Tibial artery (tissue), 4 donors: ENCODE measurements at regions not wholly inside any gene's neighbourhood (a gene's known extent, or its start where the extent isn't known, plus 50 kb on each side); places are given as distances from the start of the nearest gene placed in this dataset.
"Not testable (repeated sequence)": the region's sequence is repeated elsewhere in the genome, so short reads cannot be mapped to it uniquely, and the experiment has no call there.

Experiments used
- DNase-seq, 2 donors: peaks; one replicate each; pipeline ENCODE4 v3.0.0-alpha.2; 2019
- H3K27ac ChIP-seq, 2 donors: fragments of 200-600 bp; sonication (generic) in 1 of 2; 1 replicate in 1 of 2; 2 replicates in 1 of 2; pipeline ENCODE4 v1.5.1; 2018 to 2019; ENCODE audit warnings: mild to moderate bottlenecking in 1 of 2
- H3K27me3 ChIP-seq, 2 donors: fragments of 200-600 bp; sonication (generic) in 1 of 2; one replicate each; pipeline versions ENCODE4 v1.5.1 to v1.6.0; 2016 to 2019
- H3K36me3 ChIP-seq, 3 donors: fragments of 200-600 bp; sonication (generic) in 2 of 3; one replicate each; pipeline ENCODE4 v1.5.1; 2016 to 2019; ENCODE audit warnings: mild to moderate bottlenecking in 2 of 3
- H3K4me1 ChIP-seq, 4 donors: fragments of 200-600 bp; sonication (generic) in 2 of 4; 1 replicate in 3 of 4; 2 replicates in 1 of 4; pipeline ENCODE4 v1.5.1; 2016 to 2019
- H3K4me3 ChIP-seq, 2 donors: fragments of 200-600 bp; sonication (generic) in 1 of 2; 1 replicate in 1 of 2; 2 replicates in 1 of 2; pipeline ENCODE4 v1.5.1; 2018 to 2019; ENCODE audit warnings: mild to moderate bottlenecking in 2 of 2
- H3K9me3 ChIP-seq, 3 donors: fragments of 200-600 bp; sonication (generic) in 1 of 3; one replicate each; pipeline ENCODE4 v1.5.1; 2016 to 2019
- CTCF ChIP-seq, 2 experiments: fragments of 200-600 bp in 1 of 2; fragments of 450-650 bp in 1 of 2; IDR thresholded peaks; one replicate each; pipeline ENCODE4 v1.5.1; 2017 to 2019; ENCODE audit warnings: antibody characterized with exemption in 2 of 2, mild to moderate bottlenecking in 1 of 2, moderate library complexity in 1 of 2
- intact Hi-C: fragments of 100-400 bp; cut with DNase I; formaldehyde crosslinking; loops from one replicate; pipeline ENCODE4 v1.15.0; 2023; ENCODE audit warnings: low total_unique reads

- H3K36me3 ChIP-seq, result no peaks in the 10 kb centered on the region
- no peak for DNase-seq
- no peaks in the 10 kb centered on the region for H3K27me3 ChIP-seq
- no peak overlapping the region for H3K27ac ChIP-seq
- TF ChIP-seq CTCF (IDR thresholded peaks at IDR 0.05), result no peak
- H3K4me3 ChIP-seq, result no peak overlapping the region
- peaks cover 0 to 7% (median 0%) of the 10 kb centered on the region in 3 donors for H3K9me3 ChIP-seq
- intact Hi-C loops, result no loop called here
- H3K4me1 ChIP-seq, result no peaks in the 10 kb centered on the region
Observed at GRCh38 chr16:46519063-46519462, 102.1 kb downstream of the SHCBP1 start.

GRCh38 chr16:46496701-46497100 lies 124.5 kb downstream of the SHCBP1 start:
- TF ChIP-seq CTCF (IDR thresholded peaks at IDR 0.05), result no peak
- Histone ChIP-seq H3K4me3 (no peak overlapping the region), H3K27me3 (no peaks in the 10 kb centered on the region), H3K9me3 (no peaks in the 10 kb centered on the region), H3K4me1 (no peaks in the 10 kb centered on the region), H3K36me3 (no peaks in the 10 kb centered on the region), H3K27ac (no peak overlapping the region)
- intact Hi-C loops, result no loop called here
- DNase-seq, result no peak

- H3K36me3 ChIP-seq, result no peaks in the 10 kb centered on the region
- H3K4me1 ChIP-seq, result no peaks in the 10 kb centered on the region
- intact Hi-C loops, result no loop called here
- no peak for TF ChIP-seq CTCF (IDR thresholded peaks at IDR 0.05)
- no peak overlapping the region for H3K27ac ChIP-seq
- H3K9me3 ChIP-seq, result peaks cover 0 to 10% (median 0%) of the 10 kb centered on the region in 3 donors
- H3K4me3 ChIP-seq, result no peak overlapping the region
- no peak for DNase-seq
- H3K27me3 ChIP-seq, result no peaks in the 10 kb centered on the region
Observed at GRCh38 chr16:46482895-46483294, 138.3 kb downstream of the SHCBP1 start.

- DNase-seq, result no peak
- H3K36me3 ChIP-seq, result no peaks in the 10 kb centered on the region
Observed at GRCh38 chr16:46466239-46466638, 154.9 kb downstream of the SHCBP1 start.

GRCh38 chr16:46454801-46455200 lies 166.4 kb downstream of the SHCBP1 start:
- H3K27me3 ChIP-seq, H3K4me1 ChIP-seq, DNase-seq, H3K36me3 ChIP-seq, H3K9me3 ChIP-seq, intact Hi-C loops, H3K27ac ChIP-seq, H3K4me3 ChIP-seq: not testable (repeated sequence)

More at GRCh38 chr16:46466239-46466638, 154.9 kb downstream of the SHCBP1 start:
- Histone ChIP-seq H3K4me1 (no peaks in the 10 kb centered on the region), H3K27me3 (no peaks in the 10 kb centered on the region), H3K4me3 (no peak overlapping the region), H3K9me3 (peaks cover 0 to 11% (median 0%) of the 10 kb centered on the region in 3 donors), H3K27ac (no peak overlapping the region)
- intact Hi-C loops, result no loop called here
- TF ChIP-seq CTCF (IDR thresholded peaks at IDR 0.05), result no peak

- peak in 1 of 2 donors; percentile 37 for DNase-seq
Observed at GRCh38 chr16:46428108-46429061, 192.8 kb downstream of the SHCBP1 start.

More at GRCh38 chr16:46428108-46429061, 192.8 kb downstream of the SHCBP1 start:
- intact Hi-C loops, result no loop called here
- no peaks in the 10 kb centered on the region for H3K36me3 ChIP-seq
- peaks cover 0 to 20% (median 19%) of the 10 kb centered on the region in 3 donors for H3K9me3 ChIP-seq
- no peak for TF ChIP-seq CTCF (IDR thresholded peaks at IDR 0.05)
- no peaks in the 10 kb centered on the region for H3K4me1 ChIP-seq
- H3K27ac ChIP-seq, result no peak overlapping the region
- no peak overlapping the region for H3K4me3 ChIP-seq
- H3K27me3 ChIP-seq, result peaks cover 0 to 19% of the 10 kb centered on the region in 2 donors
